Vagina (tissue), 2 donors: ENCODE measurements at regions not wholly inside any gene's neighbourhood (a gene's known extent, or its start where the extent isn't known, plus 50 kb on each side); places are given as distances from the start of the nearest gene placed in this dataset.

Experiments used
- CTCF ChIP-seq, 3 experiments: fragments of 450-650 bp in 2 of 3; fragments of 200-600 bp in 1 of 3; sonication (generic) in 1 of 3; IDR thresholded peaks; one replicate each; pipeline ENCODE4 v1.5.1; 2017 to 2019; ENCODE audit warnings: antibody characterized with exemption in 3 of 3, mild to moderate bottlenecking in 2 of 3, moderate library complexity in 2 of 3
- POLR2A ChIP-seq, 2 donors: fragments of 450-650 bp; IDR thresholded peaks; one replicate each; pipeline ENCODE4 v1.6.1; 2017; ENCODE audit warnings: antibody characterized with exemption in 2 of 2, mild to moderate bottlenecking in 2 of 2, moderate library complexity in 2 of 2

- TF ChIP-seq CTCF (IDR thresholded peaks at IDR 0.05) (no peak), POLR2A (IDR thresholded peaks at IDR 0.05) (no peak)
Observed at GRCh38 chr2:122034777-122035176, 279.3 kb downstream of the TSN start.
